ENCODE measurements at regions not wholly inside any gene's neighbourhood (a gene's known extent, or its start where the extent isn't known, plus 50 kb on each side); places are given as distances from the start of the nearest gene placed in this dataset.

- in situ Hi-C loops (cut with HindIII; ENCODE audit: low pct_ligation_motif_present, low sequenced_read_pairs): no loop called here
- no peak overlapping the region for H3K4me3 ChIP-seq (ENCODE audit: low read depth, low read length)
- no peak for TF ChIP-seq CTCF (IDR thresholded peaks at IDR 0.05; ENCODE audit: low read depth, low read length, missing control alignments)
- no peaks in the 10 kb centered on the region for H3K27me3 ChIP-seq (replicated peaks)
- H3K36me3 ChIP-seq (replicated peaks): no peaks in the 10 kb centered on the region
- no peak for DNase-seq
- no peak overlapping the region for H3K27ac ChIP-seq
These were observed 392.2 kb upstream of the ANO3 start for GRCh38 chr11:25939691-25940090.

GRCh38 chr11:25941353-25941752, 390.6 kb upstream of the ANO3 start:
- in situ Hi-C loops (cut with HindIII; ENCODE audit: low pct_ligation_motif_present, low sequenced_read_pairs): no loop called here
- H3K36me3 ChIP-seq (replicated peaks): no peaks in the 10 kb centered on the region
- H3K27me3 ChIP-seq (replicated peaks): no peaks in the 10 kb centered on the region
- H3K4me3 ChIP-seq (ENCODE audit: low read depth, low read length): no peak overlapping the region
- DNase-seq: no peak
- no peak for TF ChIP-seq CTCF (IDR thresholded peaks at IDR 0.05; ENCODE audit: low read depth, low read length, missing control alignments)
- no peak overlapping the region for H3K27ac ChIP-seq

- in situ Hi-C loops (cut with HindIII; ENCODE audit: low pct_ligation_motif_present, low sequenced_read_pairs): no loop called here
- TF ChIP-seq CTCF (IDR thresholded peaks at IDR 0.05; ENCODE audit: low read depth, low read length, missing control alignments): no peak
- H3K36me3 ChIP-seq (replicated peaks): no peaks in the 10 kb centered on the region
- no peak for DNase-seq
- H3K4me3 ChIP-seq (ENCODE audit: low read depth, low read length): no peak overlapping the region
- H3K27me3 ChIP-seq (replicated peaks): no peaks in the 10 kb centered on the region
- H3K27ac ChIP-seq: no peak overlapping the region
These were observed 388.9 kb upstream of the ANO3 start for GRCh38 chr11:25943031-25943430.

- H3K4me3 ChIP-seq (ENCODE audit: low read depth, low read length): no peak overlapping the region
- TF ChIP-seq CTCF (IDR thresholded peaks at IDR 0.05; ENCODE audit: low read depth, low read length, missing control alignments): no peak
- DNase-seq: no peak
- in situ Hi-C loops (cut with HindIII; ENCODE audit: low pct_ligation_motif_present, low sequenced_read_pairs): no loop called here
- H3K27ac ChIP-seq: no peak overlapping the region
- H3K36me3 ChIP-seq (replicated peaks): no peaks in the 10 kb centered on the region
- no peaks in the 10 kb centered on the region for H3K27me3 ChIP-seq (replicated peaks)
These were observed 387.9 kb upstream of the ANO3 start for GRCh38 chr11:25943777-25944661.

- TF ChIP-seq CTCF (IDR thresholded peaks at IDR 0.05; ENCODE audit: low read depth, low read length, missing control alignments): no peak
- no peaks in the 10 kb centered on the region for H3K27me3 ChIP-seq (replicated peaks)
- DNase-seq: no peak
- in situ Hi-C loops (cut with HindIII; ENCODE audit: low pct_ligation_motif_present, low sequenced_read_pairs): no loop called here
- H3K36me3 ChIP-seq (replicated peaks): no peaks in the 10 kb centered on the region
- no peak overlapping the region for H3K27ac ChIP-seq
- H3K4me3 ChIP-seq (ENCODE audit: low read depth, low read length): no peak overlapping the region
These were observed 382.0 kb upstream of the ANO3 start for GRCh38 chr11:25949918-25950317.

GRCh38 chr11:25953006-25953405, 378.9 kb upstream of the ANO3 start:
- TF ChIP-seq CTCF (IDR thresholded peaks at IDR 0.05; ENCODE audit: low read depth, low read length, missing control alignments): no peak
- no peaks in the 10 kb centered on the region for H3K27me3 ChIP-seq (replicated peaks)
- H3K36me3 ChIP-seq (replicated peaks): no peaks in the 10 kb centered on the region
- DNase-seq: no peak
- H3K27ac ChIP-seq: no peak overlapping the region
- in situ Hi-C loops (cut with HindIII; ENCODE audit: low pct_ligation_motif_present, low sequenced_read_pairs): no loop called here
- no peak overlapping the region for H3K4me3 ChIP-seq (ENCODE audit: low read depth, low read length)

Measured in brain microvascular endothelial cell (primary cell).